ENCODE measurements at regions not wholly inside any gene's neighbourhood (a gene's known extent, or its start where the extent isn't known, plus 50 kb on each side); places are given as distances from the start of the nearest gene placed in this dataset.

DNA sequence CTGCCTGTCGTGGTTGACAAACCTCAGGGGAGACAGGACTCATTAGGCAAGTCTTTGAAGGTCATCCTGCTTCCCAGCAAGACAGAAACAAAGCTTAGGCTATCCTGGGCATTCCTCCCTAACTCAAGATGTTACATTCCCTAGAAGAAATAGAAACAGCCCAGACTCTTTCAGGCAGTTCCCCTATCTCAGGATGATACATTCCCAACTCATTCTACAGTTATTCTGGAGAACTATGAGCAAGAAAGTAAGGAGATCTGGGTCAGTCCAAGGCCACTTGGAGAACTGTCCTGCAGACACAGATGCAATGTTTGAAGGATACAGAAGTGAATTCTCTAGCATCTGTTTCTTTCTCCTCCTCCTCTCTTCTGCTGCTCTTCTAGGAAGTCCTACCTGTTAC, 220.1 kb upstream of the NCKAP5 start:
- 0% methylated on average over 1 of the region's 1 CpG for WGBS (ENCODE audit: low lambda C conversion rate)
- no peaks in the 10 kb centered on the region for H3K79me2 ChIP-seq (ENCODE audit: insufficient read depth)
- H3K4me3 ChIP-seq (ENCODE audit: low read depth in 2 of 2, low read length in 1 of 2), result no peak overlapping the region
- no peak for DNase-seq
- H4K20me1 ChIP-seq (ENCODE audit: insufficient read depth), result no peaks in the 10 kb centered on the region
- peaks cover 0 to 48% of the 10 kb centered on the region in 2 experiments; a peak in 1 of 4 replicates for H3K4me1 ChIP-seq (ENCODE audit: control insufficient read depth in 1 of 2, insufficient read depth in 2 of 2, low read depth in 1 of 2, low read length in 1 of 2)
- CTCF ChIA-PET, result interaction anchor here (0.6 kb wide), 1 partner anchor 9 kb away, joined by 3 read pairs; no protein-coding TSS in a partner anchor
- no peak overlapping the region for H3K4me2 ChIP-seq
- H3K27me3 ChIP-seq (ENCODE audit: insufficient read depth), result no peaks in the 10 kb centered on the region
- peak overlapping the region in 1 of 2 experiments; percentile 49; a peak in 2 of 4 replicates for H3K27ac ChIP-seq (ENCODE audit: low read depth in 2 of 2, low read length in 1 of 2)
- TF ChIP-seq IRF3 (IDR thresholded peaks at IDR 0.05; ENCODE audit: low read depth, low read length), result no peak
- no peak for TF ChIP-seq EP300 (IDR thresholded peaks at IDR 0.05; ENCODE audit: borderline replicate concordance in 1 of 2, low read depth in 1 of 2, low read length in 1 of 2)
- TF ChIP-seq YY1 (IDR thresholded peaks at IDR 0.05; ENCODE audit: low read depth), result no peak
- no peak for TF ChIP-seq FOSL2 (IDR thresholded peaks at IDR 0.05; ENCODE audit: borderline replicate concordance, low read depth)
- TF ChIP-seq, protein P1, sequence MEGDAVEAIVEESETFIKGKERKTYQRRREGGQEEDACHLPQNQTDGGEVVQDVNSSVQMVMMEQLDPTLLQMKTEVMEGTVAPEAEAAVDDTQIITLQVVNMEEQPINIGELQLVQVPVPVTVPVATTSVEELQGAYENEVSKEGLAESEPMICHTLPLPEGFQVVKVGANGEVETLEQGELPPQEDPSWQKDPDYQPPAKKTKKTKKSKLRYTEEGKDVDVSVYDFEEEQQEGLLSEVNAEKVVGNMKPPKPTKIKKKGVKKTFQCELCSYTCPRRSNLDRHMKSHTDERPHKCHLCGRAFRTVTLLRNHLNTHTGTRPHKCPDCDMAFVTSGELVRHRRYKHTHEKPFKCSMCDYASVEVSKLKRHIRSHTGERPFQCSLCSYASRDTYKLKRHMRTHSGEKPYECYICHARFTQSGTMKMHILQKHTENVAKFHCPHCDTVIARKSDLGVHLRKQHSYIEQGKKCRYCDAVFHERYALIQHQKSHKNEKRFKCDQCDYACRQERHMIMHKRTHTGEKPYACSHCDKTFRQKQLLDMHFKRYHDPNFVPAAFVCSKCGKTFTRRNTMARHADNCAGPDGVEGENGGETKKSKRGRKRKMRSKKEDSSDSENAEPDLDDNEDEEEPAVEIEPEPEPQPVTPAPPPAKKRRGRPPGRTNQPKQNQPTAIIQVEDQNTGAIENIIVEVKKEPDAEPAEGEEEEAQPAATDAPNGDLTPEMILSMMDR (IDR thresholded peaks at IDR 0.05), result no peak
- no peak for TF ChIP-seq MXI1 (IDR thresholded peaks at IDR 0.05; ENCODE audit: low read depth, low read length)
- no peak for TF ChIP-seq FOXM1 (IDR thresholded peaks at IDR 0.05; ENCODE audit: low read depth)
- no peak for TF ChIP-seq NRF1 (IDR thresholded peaks at IDR 0.05; ENCODE audit: low read depth, low read length)
- TF ChIP-seq TCF12 (IDR thresholded peaks at IDR 0.05), result no peak
- no peak for TF ChIP-seq GATA2 (CRISPR knock-in tag; IDR thresholded peaks at IDR 0.05)
- no peak for TF ChIP-seq NFIC (IDR thresholded peaks at IDR 0.05; ENCODE audit: borderline replicate concordance)
- peak overlapping the region; percentile 42; the same call in 1 of the 2 replicates for H3K9ac ChIP-seq
- no peak overlapping the region for H2AFZ ChIP-seq (ENCODE audit: low read depth)
- H3F3A ChIP-seq (replicated peaks; ENCODE audit: insufficient read depth), result peaks cover 31% of the 10 kb centered on the region
- no peaks in the 10 kb centered on the region for H3K9me3 ChIP-seq
- no peaks in the 10 kb centered on the region for H3K36me3 ChIP-seq (replicated peaks in 1 of 2; ENCODE audit: control insufficient read depth in 1 of 2, insufficient read depth in 2 of 2, low read length in 1 of 2)
- POLR2A ChIA-PET, result no interaction called here
- H3K9me2 ChIP-seq, result no peaks in the 10 kb centered on the region

- POLR2A ChIA-PET, result no interaction called here
- 83% methylated on average over 2 of the region's 4 CpGs for WGBS (ENCODE audit: low lambda C conversion rate)
- H3K36me3 ChIP-seq (replicated peaks in 1 of 2; ENCODE audit: control insufficient read depth in 1 of 2, insufficient read depth in 2 of 2, low read length in 1 of 2), result no peaks in the 10 kb centered on the region
- H3K9me2 ChIP-seq, result no peaks in the 10 kb centered on the region
- H3K9ac ChIP-seq, result peak overlapping the region; percentile 59; the same call in 1 of the 2 replicates
- H3K9me3 ChIP-seq, result 0 out of 2 replicates have a peak, but pooled peaks cover 3% of the 10 kb centered on the region
- CTCF ChIA-PET, result interaction anchor here (1.4 kb wide), 1 partner anchor 10 kb away, joined by 3 read pairs; no protein-coding TSS in a partner anchor
- H3K4me3 ChIP-seq (ENCODE audit: low read depth in 2 of 2, low read length in 1 of 2), result no peak overlapping the region
- H3K4me2 ChIP-seq, result no peak overlapping the region; the same call in 1 of the 2 replicates
- H2AFZ ChIP-seq (ENCODE audit: low read depth), result no peak overlapping the region
- H3F3A ChIP-seq (replicated peaks; ENCODE audit: insufficient read depth), result peaks cover 31% of the 10 kb centered on the region
- H4K20me1 ChIP-seq (ENCODE audit: insufficient read depth), result no peaks in the 10 kb centered on the region
- H3K27me3 ChIP-seq (ENCODE audit: insufficient read depth), result no peaks in the 10 kb centered on the region
- no peaks in the 10 kb centered on the region for H3K79me2 ChIP-seq (ENCODE audit: insufficient read depth)
- H3K4me1 ChIP-seq (ENCODE audit: control insufficient read depth in 1 of 2, insufficient read depth in 2 of 2, low read depth in 1 of 2, low read length in 1 of 2), result peaks cover 0 to 44% of the 10 kb centered on the region in 2 experiments; a peak in 1 of 4 replicates
- DNase-seq, result no peak
- H3K27ac ChIP-seq (ENCODE audit: low read depth in 2 of 2, low read length in 1 of 2), result peak overlapping the region in 1 of 2 experiments; percentile 78; a peak in 2 of 4 replicates
- TF ChIP-seq FOSL2 (IDR thresholded peaks at IDR 0.05; ENCODE audit: borderline replicate concordance, low read depth) (no peak), RCOR1 (IDR thresholded peaks at IDR 0.05; ENCODE audit: low read length) (no peak), YY1 (IDR thresholded peaks at IDR 0.05; ENCODE audit: low read depth) (no peak), PBX3 (IDR thresholded peaks at IDR 0.05) (no peak), RAD21 (IDR thresholded peaks at IDR 0.05; ENCODE audit: low read length) (no peak), FOXM1 (IDR thresholded peaks at IDR 0.05; ENCODE audit: low read depth) (no peak), EZH2phosphoT487 (IDR thresholded peaks at IDR 0.05; ENCODE audit: borderline replicate concordance, low read depth) (no peak), POLR2AphosphoS5 (IDR thresholded peaks at IDR 0.05; ENCODE audit: low read depth, low read length) (no peak), CHD2 (IDR thresholded peaks at IDR 0.05; ENCODE audit: low read length, partially characterized antibody) (no peak)
- TF ChIP-seq, protein P2, sequence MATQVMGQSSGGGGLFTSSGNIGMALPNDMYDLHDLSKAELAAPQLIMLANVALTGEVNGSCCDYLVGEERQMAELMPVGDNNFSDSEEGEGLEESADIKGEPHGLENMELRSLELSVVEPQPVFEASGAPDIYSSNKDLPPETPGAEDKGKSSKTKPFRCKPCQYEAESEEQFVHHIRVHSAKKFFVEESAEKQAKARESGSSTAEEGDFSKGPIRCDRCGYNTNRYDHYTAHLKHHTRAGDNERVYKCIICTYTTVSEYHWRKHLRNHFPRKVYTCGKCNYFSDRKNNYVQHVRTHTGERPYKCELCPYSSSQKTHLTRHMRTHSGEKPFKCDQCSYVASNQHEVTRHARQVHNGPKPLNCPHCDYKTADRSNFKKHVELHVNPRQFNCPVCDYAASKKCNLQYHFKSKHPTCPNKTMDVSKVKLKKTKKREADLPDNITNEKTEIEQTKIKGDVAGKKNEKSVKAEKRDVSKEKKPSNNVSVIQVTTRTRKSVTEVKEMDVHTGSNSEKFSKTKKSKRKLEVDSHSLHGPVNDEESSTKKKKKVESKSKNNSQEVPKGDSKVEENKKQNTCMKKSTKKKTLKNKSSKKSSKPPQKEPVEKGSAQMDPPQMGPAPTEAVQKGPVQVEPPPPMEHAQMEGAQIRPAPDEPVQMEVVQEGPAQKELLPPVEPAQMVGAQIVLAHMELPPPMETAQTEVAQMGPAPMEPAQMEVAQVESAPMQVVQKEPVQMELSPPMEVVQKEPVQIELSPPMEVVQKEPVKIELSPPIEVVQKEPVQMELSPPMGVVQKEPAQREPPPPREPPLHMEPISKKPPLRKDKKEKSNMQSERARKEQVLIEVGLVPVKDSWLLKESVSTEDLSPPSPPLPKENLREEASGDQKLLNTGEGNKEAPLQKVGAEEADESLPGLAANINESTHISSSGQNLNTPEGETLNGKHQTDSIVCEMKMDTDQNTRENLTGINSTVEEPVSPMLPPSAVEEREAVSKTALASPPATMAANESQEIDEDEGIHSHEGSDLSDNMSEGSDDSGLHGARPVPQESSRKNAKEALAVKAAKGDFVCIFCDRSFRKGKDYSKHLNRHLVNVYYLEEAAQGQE (IDR thresholded peaks at IDR 0.05; ENCODE audit: low read depth, low read length), result no peak
- TF ChIP-seq, protein P3, sequence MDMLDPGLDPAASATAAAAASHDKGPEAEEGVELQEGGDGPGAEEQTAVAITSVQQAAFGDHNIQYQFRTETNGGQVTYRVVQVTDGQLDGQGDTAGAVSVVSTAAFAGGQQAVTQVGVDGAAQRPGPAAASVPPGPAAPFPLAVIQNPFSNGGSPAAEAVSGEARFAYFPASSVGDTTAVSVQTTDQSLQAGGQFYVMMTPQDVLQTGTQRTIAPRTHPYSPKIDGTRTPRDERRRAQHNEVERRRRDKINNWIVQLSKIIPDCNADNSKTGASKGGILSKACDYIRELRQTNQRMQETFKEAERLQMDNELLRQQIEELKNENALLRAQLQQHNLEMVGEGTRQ (IDR thresholded peaks at IDR 0.05; ENCODE audit: borderline replicate concordance, low read depth, low read length), result no peak
Measured at GRCh38 chr2:133789743-133790142, 221.5 kb upstream of the NCKAP5 start.
